OCI-LY3 (cell line): ENCODE measurements at regions not wholly inside any gene's neighbourhood (a gene's known extent, or its start where the extent isn't known, plus 50 kb on each side); places are given as distances from the start of the nearest gene placed in this dataset.

Source experiments
- EZH2phosphoT487 ChIP-seq: fragments of 200-600 bp; shearing (Covaris generic); IDR thresholded peaks from 2 replicates; pipeline ENCODE4 v1.6.1; 2018; ENCODE audit warnings: antibody characterized with exemption, mixed run types, low read depth
- TF ChIP-seq, protein P1 (sequence below): fragments of 200-600, 300-600 bp; sonication (generic); IDR thresholded peaks from 2 replicates; pipeline ENCODE4 v1.5.1; 2014; ENCODE audit warnings: antibody characterized with exemption, low read length, low read depth

DNA sequence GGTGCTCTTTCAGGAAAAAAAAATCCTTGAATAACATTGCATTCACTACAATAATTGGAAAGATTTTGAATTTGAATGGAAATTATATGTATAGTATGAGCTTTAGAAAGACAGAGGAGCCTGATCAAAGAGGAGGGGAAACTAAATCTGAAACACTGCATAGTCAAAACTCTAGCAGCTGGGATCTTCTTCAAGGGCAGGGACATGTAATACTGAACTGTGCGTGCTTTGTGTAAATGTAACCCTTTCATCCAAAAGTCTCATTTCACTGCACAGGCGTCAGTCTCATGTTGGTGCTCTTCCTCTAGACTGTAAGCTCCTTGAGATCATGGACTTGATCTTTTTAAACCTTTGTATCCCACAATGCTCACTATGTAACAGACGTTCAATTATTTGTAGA is 212.0 kb upstream of the JADE1 start:
- TF ChIP-seq, protein P1, sequence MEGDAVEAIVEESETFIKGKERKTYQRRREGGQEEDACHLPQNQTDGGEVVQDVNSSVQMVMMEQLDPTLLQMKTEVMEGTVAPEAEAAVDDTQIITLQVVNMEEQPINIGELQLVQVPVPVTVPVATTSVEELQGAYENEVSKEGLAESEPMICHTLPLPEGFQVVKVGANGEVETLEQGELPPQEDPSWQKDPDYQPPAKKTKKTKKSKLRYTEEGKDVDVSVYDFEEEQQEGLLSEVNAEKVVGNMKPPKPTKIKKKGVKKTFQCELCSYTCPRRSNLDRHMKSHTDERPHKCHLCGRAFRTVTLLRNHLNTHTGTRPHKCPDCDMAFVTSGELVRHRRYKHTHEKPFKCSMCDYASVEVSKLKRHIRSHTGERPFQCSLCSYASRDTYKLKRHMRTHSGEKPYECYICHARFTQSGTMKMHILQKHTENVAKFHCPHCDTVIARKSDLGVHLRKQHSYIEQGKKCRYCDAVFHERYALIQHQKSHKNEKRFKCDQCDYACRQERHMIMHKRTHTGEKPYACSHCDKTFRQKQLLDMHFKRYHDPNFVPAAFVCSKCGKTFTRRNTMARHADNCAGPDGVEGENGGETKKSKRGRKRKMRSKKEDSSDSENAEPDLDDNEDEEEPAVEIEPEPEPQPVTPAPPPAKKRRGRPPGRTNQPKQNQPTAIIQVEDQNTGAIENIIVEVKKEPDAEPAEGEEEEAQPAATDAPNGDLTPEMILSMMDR, result no peak
- TF ChIP-seq EZH2phosphoT487, result no peak
